GM18498 (cell line): ENCODE measurements at regions not wholly inside any gene's neighbourhood (a gene's known extent, or its start where the extent isn't known, plus 50 kb on each side); places are given as distances from the start of the nearest gene placed in this dataset.

Source experiments
- ATAC-seq: cut with Tn5 transposase; IDR thresholded peaks from one replicate; pipeline ENCODE4 v1.9.1; 2021; ENCODE audit warnings: mild to moderate bottlenecking, moderate library complexity; ENCODE audit not compliant: unreplicated experiment

- no peak for ATAC-seq
Observed at GRCh38 chr6:2505624-2506023, 245.1 kb downstream of the MYLK4 start.

- ATAC-seq: no peak
Observed at GRCh38 chr6:2504495-2505064, 246.1 kb downstream of the MYLK4 start.

GRCh38 chr6:2503816-2504494 lies 246.8 kb downstream of the MYLK4 start:
- ATAC-seq: no peak

GRCh38 chr6:2502998-2503674 lies 247.6 kb downstream of the MYLK4 start:
- ATAC-seq: no peak

- ATAC-seq: no peak
Observed at GRCh38 chr6:2502096-2502997, 248.4 kb downstream of the MYLK4 start.

GRCh38 chr6:2497922-2498623 lies 252.6 kb downstream of the MYLK4 start:
- ATAC-seq: no peak

- no peak for ATAC-seq
Observed at GRCh38 chr6:2496291-2496690, 250.9 kb upstream of the GMDS start.

- ATAC-seq: no peak
Observed at GRCh38 chr6:2492686-2493523, 247.5 kb upstream of the GMDS start.

- no peak for ATAC-seq
Observed at GRCh38 chr6:2491137-2491536, 245.7 kb upstream of the GMDS start.

GRCh38 chr6:2488578-2488977 lies 243.2 kb upstream of the GMDS start:
- no peak for ATAC-seq

GRCh38 chr6:2485116-2485515 lies 239.7 kb upstream of the GMDS start:
- ATAC-seq: no peak

- no peak for ATAC-seq
Observed at GRCh38 chr6:2482773-2483172, 237.4 kb upstream of the GMDS start.

- no peak for ATAC-seq
Observed at GRCh38 chr6:2481307-2481706, 235.9 kb upstream of the GMDS start.

GRCh38 chr6:2480267-2480966 lies 235.0 kb upstream of the GMDS start:
- ATAC-seq: no peak

GRCh38 chr6:2478200-2478599 lies 232.8 kb upstream of the GMDS start:
- no peak for ATAC-seq

- no peak for ATAC-seq
Observed at GRCh38 chr6:2477666-2478065, 232.3 kb upstream of the GMDS start.

- ATAC-seq: no peak
Observed at GRCh38 chr6:2477250-2477649, 231.8 kb upstream of the GMDS start.

GRCh38 chr6:2476376-2476775 lies 231.0 kb upstream of the GMDS start:
- no peak for ATAC-seq

- ATAC-seq: no peak
Observed at GRCh38 chr6:2471472-2471871, 226.1 kb upstream of the GMDS start.
